Choroid plexus epithelial cell (primary cell): ENCODE measurements at regions not wholly inside any gene's neighbourhood (a gene's known extent, or its start where the extent isn't known, plus 50 kb on each side); places are given as distances from the start of the nearest gene placed in this dataset.

Experiments used
- DNase-seq: peaks from one replicate; pipeline ENCODE4 v3.0.0-alpha.2; 2010; ENCODE audit warnings: low read depth
- H3K4me3 ChIP-seq: 2 replicates; pipeline ENCODE4 v1.5.1; 2011; ENCODE audit warnings: low read depth, mild to moderate bottlenecking, control low read depth, low read length, moderate library complexity
- TF ChIP-seq, protein P1 (sequence below): conservative IDR thresholded peaks from 2 replicates; pipeline ENCODE4 v1.5.1; 2011; ENCODE audit warnings: low read depth, mild to moderate bottlenecking, control low read depth, inconsistent platforms, low read length, moderate library complexity

DNA sequence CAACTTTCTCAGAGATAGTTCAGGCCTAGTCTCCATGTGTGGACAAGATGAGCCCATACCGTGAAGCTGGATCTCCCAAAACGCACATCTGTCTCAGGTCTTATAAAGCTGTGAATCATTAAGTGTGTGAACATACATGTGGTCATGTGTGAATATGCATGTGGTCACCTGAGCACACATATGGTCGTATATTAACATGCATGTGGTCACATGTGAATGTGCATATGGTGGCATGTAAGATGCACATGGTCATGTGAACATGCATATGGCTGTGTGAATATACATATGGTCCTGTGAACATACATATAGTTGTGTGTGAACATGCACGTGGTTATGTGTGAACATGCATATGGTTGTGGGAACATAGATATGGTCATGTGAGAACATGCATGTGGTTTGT lies 172.5 kb upstream of the PZP start:
- DNase-seq = no peak
- TF ChIP-seq, protein P1, sequence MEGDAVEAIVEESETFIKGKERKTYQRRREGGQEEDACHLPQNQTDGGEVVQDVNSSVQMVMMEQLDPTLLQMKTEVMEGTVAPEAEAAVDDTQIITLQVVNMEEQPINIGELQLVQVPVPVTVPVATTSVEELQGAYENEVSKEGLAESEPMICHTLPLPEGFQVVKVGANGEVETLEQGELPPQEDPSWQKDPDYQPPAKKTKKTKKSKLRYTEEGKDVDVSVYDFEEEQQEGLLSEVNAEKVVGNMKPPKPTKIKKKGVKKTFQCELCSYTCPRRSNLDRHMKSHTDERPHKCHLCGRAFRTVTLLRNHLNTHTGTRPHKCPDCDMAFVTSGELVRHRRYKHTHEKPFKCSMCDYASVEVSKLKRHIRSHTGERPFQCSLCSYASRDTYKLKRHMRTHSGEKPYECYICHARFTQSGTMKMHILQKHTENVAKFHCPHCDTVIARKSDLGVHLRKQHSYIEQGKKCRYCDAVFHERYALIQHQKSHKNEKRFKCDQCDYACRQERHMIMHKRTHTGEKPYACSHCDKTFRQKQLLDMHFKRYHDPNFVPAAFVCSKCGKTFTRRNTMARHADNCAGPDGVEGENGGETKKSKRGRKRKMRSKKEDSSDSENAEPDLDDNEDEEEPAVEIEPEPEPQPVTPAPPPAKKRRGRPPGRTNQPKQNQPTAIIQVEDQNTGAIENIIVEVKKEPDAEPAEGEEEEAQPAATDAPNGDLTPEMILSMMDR = no peak
- no peak overlapping the region for H3K4me3 ChIP-seq

DNA sequence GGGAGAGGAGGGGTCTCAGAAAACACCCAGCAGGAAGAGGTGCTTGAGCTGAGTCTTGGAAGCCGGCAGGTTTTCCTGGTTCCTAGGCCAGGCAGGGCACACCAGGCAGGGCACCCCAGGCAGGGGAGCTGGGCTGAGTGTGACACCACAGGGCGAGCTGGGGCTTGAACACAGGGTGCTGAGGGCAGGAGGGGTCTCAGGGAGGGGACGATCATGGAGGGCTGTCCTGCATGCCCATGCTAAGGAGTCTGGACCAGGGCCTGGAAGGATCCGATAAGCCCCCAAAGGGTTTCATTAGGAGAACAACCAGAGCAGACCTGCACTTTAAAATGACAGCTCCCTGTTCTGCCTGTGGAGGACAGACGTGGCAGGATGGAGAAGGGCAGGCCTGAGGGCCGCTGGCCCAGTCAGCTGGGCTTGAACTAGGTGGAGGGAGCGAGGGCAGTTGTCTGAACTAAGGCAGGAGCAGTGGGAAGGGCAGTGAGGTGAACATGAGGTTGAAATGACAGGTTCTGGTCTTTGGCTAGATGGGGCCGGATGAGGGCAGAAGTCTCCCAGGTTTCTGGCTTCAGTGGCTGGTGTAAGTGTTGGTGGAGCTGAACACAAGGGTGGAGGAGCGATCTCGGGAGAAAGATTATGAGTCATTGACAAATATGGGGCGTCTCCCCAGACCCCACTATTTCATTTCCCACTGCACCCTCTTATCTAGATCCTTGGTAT lies 171.0 kb upstream of the PZP start:
- TF ChIP-seq, protein P1 = no peak
- DNase-seq = no peak
- H3K4me3 ChIP-seq = no peak overlapping the region

DNA sequence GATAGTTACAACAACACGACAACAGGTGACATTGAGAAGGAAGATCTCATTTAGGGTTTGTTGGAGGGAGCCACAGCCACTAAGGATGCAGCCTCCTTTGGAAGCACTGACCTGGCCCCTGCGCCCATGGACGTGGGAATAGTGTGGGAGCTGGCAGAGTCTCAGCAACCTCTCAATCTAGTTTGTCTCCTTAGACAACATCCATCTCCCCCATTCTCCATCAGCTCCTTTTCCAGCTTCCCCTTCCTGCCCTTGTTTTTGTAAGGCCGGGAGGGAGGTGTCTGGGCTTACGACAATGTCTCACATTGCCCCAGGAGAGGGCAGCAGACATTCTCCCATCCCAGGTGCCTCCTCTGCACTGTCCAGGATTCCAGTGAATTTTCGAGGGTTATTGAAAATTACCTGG lies 170.2 kb upstream of the PZP start:
- H3K4me3 ChIP-seq = no peak overlapping the region
- TF ChIP-seq, protein P1 = peak; percentile 50
- peak; percentile 30 for DNase-seq

DNA sequence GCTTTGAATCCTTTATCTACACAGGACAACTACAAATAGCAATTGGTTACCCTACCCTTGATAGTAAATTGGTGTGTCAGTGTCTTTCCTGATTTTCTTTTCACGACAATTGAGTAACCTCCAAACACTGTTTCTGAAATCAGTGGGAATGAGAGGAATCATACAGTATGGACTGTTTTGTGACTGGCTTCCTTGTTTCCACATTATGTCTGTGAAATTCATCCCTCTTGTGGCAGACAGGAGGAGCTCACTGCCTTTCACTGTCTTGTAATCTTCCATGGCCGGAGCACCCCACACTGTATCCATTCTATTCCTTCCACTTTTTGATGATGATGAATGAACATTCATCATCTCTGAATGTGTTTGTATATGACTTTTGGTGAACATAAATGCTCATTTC lies 164.0 kb upstream of the PZP start:
- TF ChIP-seq, protein P1 = peak; percentile 63
- DNase-seq = peak; percentile 56
- H3K4me3 ChIP-seq = no peak overlapping the region

DNA sequence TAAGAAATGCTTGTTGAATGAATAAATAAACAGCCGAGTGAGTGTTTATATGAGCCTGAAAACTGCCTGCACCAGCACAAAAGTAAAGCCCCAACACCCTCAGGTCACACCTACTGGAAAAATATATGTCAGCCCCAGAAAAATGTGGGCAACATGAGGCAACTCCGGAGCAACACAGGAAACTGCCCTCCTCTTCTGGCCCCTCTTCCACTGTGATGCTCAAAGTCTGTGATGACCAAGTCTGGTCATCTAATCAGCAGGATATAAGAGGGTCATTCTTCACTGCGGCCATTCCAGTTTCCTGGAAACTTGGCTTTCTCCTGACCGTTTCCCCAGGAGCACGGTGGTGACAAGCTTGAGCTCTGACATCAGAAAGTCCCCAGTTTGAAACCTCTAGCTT lies 159.6 kb upstream of the PZP start:
- H3K4me3 ChIP-seq = no peak overlapping the region
- TF ChIP-seq, protein P1 = no peak
- DNase-seq = no peak

DNA sequence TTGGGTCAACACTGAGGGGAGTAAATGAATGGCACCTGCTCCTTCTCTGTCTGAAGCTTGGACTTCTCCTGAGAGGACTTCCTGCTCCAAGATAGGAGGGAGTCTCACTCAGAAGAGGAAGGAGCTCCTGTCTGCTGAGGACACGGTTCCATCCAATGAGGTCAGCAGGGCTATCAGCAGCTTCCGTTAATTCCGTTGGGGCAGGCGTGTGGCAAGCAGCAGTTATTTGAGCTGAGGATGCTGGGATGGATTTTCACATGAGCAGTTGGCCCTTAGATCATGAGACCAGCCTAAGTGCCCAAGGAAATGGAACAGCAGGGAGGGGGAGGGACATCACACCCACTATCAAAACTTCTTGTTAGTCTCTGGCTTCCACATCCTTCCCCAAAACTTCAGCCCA lies 159.0 kb upstream of the PZP start:
- no peak for DNase-seq
- TF ChIP-seq, protein P1 = no peak
- no peak overlapping the region for H3K4me3 ChIP-seq

DNA sequence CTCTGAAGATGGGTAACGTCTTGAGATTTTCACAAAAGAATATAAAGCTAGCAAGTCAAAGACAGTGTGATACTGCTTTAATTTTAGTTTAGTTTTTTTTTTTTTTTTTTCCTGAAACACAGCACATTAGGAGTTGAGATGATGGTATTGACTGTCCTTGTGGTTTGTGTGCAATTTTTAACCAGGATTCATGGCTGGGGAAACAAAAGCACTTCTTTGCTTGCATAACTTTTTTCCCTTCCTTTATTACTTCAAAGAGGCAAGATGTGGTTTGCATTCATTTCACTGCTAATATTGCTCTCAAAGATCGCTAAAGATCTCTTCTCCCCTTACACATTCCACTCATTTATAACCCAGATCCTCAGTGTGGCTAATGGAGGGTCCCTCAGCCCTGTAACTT lies 157.1 kb upstream of the PZP start:
- peak; percentile 25 for DNase-seq

More for the DNA sequence above, 157.1 kb upstream of the PZP start:
- no peak overlapping the region for H3K4me3 ChIP-seq
- TF ChIP-seq, protein P1 = no peak
